ENCODE measurements at regions not wholly inside any gene's neighbourhood (a gene's known extent, or its start where the extent isn't known, plus 50 kb on each side); places are given as distances from the start of the nearest gene placed in this dataset.

DNA sequence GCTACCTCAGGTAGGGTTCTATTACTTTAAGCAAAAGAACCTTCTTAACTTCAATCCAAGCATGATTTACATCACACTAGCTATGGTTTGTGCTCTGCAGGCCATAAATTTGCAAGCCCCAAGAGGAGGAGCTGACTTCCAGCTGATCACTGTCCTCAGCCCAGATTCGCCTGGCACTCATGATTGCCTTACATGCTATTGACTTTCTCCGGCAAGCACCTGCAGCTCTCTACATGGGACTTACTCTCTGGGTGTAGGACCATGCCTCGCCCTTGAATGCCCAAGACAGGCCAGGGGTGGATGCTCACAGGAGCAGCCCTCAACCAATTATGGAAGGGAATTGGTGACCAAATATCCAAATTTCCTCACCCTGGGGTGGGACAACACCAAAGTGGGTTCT, 99.8 kb downstream of the ESM1 start:
- Histone ChIP-seq H3K4me2 (no peak overlapping the region), H3K4me3 (ENCODE audit: low read depth in 2 of 2, low read length in 1 of 2) (no peak overlapping the region), H3K9ac (no peak overlapping the region), H3K79me2 (ENCODE audit: insufficient read depth) (no peaks in the 10 kb centered on the region), H3K27ac (ENCODE audit: low read depth in 2 of 2, low read length in 1 of 2) (no peak overlapping the region), H4K20me1 (ENCODE audit: insufficient read depth) (no peaks in the 10 kb centered on the region), H3K9me2 (no peaks in the 10 kb centered on the region), H3K36me3 (replicated peaks in 1 of 2; ENCODE audit: control insufficient read depth in 1 of 2, insufficient read depth in 2 of 2, low read length in 1 of 2) (no peaks in the 10 kb centered on the region), H2AFZ (ENCODE audit: low read depth) (no peak overlapping the region), H3K4me1 (ENCODE audit: control insufficient read depth in 1 of 2, insufficient read depth in 2 of 2, low read depth in 1 of 2, low read length in 1 of 2) (peaks cover 0 to 7% of the 10 kb centered on the region in 2 experiments; a peak in 2 of 4 replicates), H3K9me3 (no peaks in the 10 kb centered on the region), H3K27me3 (ENCODE audit: insufficient read depth) (peaks cover 38% of the 10 kb centered on the region; the same call in 1 of the 2 replicates), H3F3A (replicated peaks; ENCODE audit: insufficient read depth) (no peaks in the 10 kb centered on the region)
- ChIA-PET CTCF (interaction anchor here (1.2 to 2.3 kb wide), 4 partner anchors 9 to 396 kb away, joined by 3 to 9 read pairs (median 6); no protein-coding TSS in a partner anchor), POLR2A (no interaction called here)
- DNase-seq: no peak
- WGBS (ENCODE audit: low lambda C conversion rate): 46% methylated on average over 3 of the region's 3 CpGs
- TF ChIP-seq ELF1 (IDR thresholded peaks at IDR 0.05) (no peak), FOSL2 (IDR thresholded peaks at IDR 0.05; ENCODE audit: borderline replicate concordance, low read depth) (no peak), SMC3 (IDR thresholded peaks at IDR 0.05; ENCODE audit: low read depth, low read length) (no peak)

DNA sequence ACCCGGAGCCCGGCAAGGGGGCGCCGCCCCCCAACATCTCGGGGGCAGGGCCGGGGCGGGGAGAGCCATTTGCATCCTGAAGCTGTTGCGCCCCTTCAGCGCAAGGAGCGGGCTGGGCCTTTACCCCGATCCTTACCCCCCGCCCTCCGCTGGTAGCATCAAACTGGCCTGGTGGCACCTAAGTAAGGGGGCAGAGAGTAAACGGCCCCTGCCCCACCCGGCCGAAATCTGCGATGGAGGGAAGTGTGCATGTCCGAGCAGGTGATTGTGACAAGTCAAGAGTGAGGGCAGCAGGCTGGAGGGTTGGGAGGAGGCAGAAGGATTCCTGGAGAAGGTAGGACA, 101.2 kb downstream of the ESM1 start:
- TF ChIP-seq MEF2A (IDR thresholded peaks at IDR 0.05; ENCODE audit: borderline replicate concordance, low read depth) (no peak), GATA2 (CRISPR knock-in tag; IDR thresholded peaks at IDR 0.05) (no peak)
- TF ChIP-seq, protein P1, sequence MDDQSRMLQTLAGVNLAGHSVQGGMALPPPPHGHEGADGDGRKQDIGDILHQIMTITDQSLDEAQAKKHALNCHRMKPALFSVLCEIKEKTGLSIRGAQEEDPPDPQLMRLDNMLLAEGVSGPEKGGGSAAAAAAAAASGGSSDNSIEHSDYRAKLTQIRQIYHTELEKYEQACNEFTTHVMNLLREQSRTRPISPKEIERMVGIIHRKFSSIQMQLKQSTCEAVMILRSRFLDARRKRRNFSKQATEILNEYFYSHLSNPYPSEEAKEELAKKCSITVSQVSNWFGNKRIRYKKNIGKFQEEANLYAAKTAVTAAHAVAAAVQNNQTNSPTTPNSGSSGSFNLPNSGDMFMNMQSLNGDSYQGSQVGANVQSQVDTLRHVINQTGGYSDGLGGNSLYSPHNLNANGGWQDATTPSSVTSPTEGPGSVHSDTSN (IDR thresholded peaks at IDR 0.05): no peak
- Histone ChIP-seq H3K27me3 (ENCODE audit: insufficient read depth) (peaks cover 45% of the 10 kb centered on the region; the same call in 1 of the 2 replicates), H3K4me2 (no peak overlapping the region), H3K27ac (ENCODE audit: low read depth in 2 of 2, low read length in 1 of 2) (no peak overlapping the region), H3K79me2 (ENCODE audit: insufficient read depth) (no peaks in the 10 kb centered on the region), H2AFZ (ENCODE audit: low read depth) (no peak overlapping the region), H3K9ac (no peak overlapping the region), H4K20me1 (ENCODE audit: insufficient read depth) (no peaks in the 10 kb centered on the region), H3K36me3 (replicated peaks in 1 of 2; ENCODE audit: control insufficient read depth in 1 of 2, insufficient read depth in 2 of 2, low read length in 1 of 2) (no peaks in the 10 kb centered on the region), H3K9me3 (no peaks in the 10 kb centered on the region), H3K4me1 (ENCODE audit: control insufficient read depth in 1 of 2, insufficient read depth in 2 of 2, low read depth in 1 of 2, low read length in 1 of 2) (no peaks in the 10 kb centered on the region; a peak in 1 of 4 replicates), H3K9me2 (no peaks in the 10 kb centered on the region), H3F3A (replicated peaks; ENCODE audit: insufficient read depth) (no peaks in the 10 kb centered on the region), H3K4me3 (ENCODE audit: low read depth in 2 of 2, low read length in 1 of 2) (peak overlapping the region in 1 of 2 experiments; percentile 44; a peak in 3 of 4 replicates)
- CTCF ChIA-PET: interaction anchor here (2.1 kb wide), 1 partner anchor 11 kb away, joined by 4 read pairs; no protein-coding TSS in a partner anchor
- WGBS (ENCODE audit: low lambda C conversion rate): 39% methylated on average over 6 of the region's 18 CpGs
- no peak for DNase-seq
- POLR2A ChIA-PET: no interaction called here

DNA sequence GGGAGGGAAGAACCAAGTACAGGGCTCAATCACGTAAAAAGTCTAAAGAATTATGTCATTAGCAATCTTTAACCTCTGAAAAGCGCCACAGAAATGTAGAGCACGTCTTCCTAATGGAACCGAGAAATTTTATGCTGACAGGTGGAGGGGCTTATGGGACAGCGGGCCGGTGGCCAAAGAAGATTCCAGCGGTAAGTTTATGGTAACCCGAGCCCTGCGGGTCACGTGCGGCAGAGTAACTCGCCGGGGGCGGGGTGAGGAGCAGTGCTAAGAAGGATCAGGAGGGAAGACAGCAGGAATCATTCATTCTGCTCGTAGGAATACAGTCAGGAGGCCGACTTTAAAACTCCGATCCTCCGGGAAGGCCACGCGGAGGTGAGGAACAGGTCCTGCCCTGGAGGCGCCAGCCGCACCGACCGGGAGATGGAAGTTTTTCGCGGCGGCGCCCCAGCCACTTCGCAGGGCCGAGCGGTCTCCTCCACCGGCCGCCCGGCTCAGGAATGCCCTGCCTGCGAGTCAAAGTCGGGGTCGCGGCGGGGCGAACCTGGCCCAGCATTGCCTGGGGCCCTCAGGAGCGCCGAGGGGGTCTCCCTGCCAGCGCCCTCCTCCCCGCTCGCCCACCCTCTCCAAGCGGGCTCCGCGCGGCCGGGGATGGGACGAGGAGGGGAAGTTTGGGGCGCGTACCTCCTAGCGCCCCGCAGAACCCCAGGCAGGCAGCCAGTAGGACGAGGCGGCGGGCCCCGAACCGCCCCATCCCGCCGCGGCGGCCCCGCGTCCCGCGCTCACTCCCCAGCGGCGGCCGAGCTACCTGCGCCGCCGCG, 101.8 kb downstream of the ESM1 start:
- Histone ChIP-seq H3K4me1 (ENCODE audit: control insufficient read depth in 1 of 2, insufficient read depth in 2 of 2, low read depth in 1 of 2, low read length in 1 of 2) (no peaks in the 10 kb centered on the region; a peak in 1 of 4 replicates), H3K27ac (ENCODE audit: low read depth in 2 of 2, low read length in 1 of 2) (no peak overlapping the region), H3K36me3 (replicated peaks in 1 of 2; ENCODE audit: control insufficient read depth in 1 of 2, insufficient read depth in 2 of 2, low read length in 1 of 2) (no peaks in the 10 kb centered on the region), H3K27me3 (ENCODE audit: insufficient read depth) (peaks cover 45% of the 10 kb centered on the region; the same call in 1 of the 2 replicates), H2AFZ (ENCODE audit: low read depth) (peak overlapping the region; percentile 59; the same call in 1 of the 2 replicates), H3F3A (replicated peaks; ENCODE audit: insufficient read depth) (no peaks in the 10 kb centered on the region), H3K9me3 (no peaks in the 10 kb centered on the region), H3K9ac (no peak overlapping the region), H3K79me2 (ENCODE audit: insufficient read depth) (no peaks in the 10 kb centered on the region), H4K20me1 (ENCODE audit: insufficient read depth) (no peaks in the 10 kb centered on the region), H3K9me2 (no peaks in the 10 kb centered on the region), H3K4me3 (ENCODE audit: low read depth in 2 of 2, low read length in 1 of 2) (peak overlapping the region; percentile 34 to 44), H3K4me2 (peak overlapping the region; percentile 77)
- POLR2A ChIA-PET: no interaction called here
- 17% methylated on average over 15 of the region's 75 CpGs for WGBS (ENCODE audit: low lambda C conversion rate)
- CTCF ChIA-PET: interaction anchor here (1.0 to 2.1 kb wide), 2 partner anchors 12 to 16 kb away, joined by 4 to 6 read pairs; no protein-coding TSS in a partner anchor
- peak; percentile 39 for DNase-seq
- TF ChIP-seq, protein P2, sequence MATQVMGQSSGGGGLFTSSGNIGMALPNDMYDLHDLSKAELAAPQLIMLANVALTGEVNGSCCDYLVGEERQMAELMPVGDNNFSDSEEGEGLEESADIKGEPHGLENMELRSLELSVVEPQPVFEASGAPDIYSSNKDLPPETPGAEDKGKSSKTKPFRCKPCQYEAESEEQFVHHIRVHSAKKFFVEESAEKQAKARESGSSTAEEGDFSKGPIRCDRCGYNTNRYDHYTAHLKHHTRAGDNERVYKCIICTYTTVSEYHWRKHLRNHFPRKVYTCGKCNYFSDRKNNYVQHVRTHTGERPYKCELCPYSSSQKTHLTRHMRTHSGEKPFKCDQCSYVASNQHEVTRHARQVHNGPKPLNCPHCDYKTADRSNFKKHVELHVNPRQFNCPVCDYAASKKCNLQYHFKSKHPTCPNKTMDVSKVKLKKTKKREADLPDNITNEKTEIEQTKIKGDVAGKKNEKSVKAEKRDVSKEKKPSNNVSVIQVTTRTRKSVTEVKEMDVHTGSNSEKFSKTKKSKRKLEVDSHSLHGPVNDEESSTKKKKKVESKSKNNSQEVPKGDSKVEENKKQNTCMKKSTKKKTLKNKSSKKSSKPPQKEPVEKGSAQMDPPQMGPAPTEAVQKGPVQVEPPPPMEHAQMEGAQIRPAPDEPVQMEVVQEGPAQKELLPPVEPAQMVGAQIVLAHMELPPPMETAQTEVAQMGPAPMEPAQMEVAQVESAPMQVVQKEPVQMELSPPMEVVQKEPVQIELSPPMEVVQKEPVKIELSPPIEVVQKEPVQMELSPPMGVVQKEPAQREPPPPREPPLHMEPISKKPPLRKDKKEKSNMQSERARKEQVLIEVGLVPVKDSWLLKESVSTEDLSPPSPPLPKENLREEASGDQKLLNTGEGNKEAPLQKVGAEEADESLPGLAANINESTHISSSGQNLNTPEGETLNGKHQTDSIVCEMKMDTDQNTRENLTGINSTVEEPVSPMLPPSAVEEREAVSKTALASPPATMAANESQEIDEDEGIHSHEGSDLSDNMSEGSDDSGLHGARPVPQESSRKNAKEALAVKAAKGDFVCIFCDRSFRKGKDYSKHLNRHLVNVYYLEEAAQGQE (IDR thresholded peaks at IDR 0.05; ENCODE audit: low read depth, low read length): no peak
- TF ChIP-seq, protein P3, sequence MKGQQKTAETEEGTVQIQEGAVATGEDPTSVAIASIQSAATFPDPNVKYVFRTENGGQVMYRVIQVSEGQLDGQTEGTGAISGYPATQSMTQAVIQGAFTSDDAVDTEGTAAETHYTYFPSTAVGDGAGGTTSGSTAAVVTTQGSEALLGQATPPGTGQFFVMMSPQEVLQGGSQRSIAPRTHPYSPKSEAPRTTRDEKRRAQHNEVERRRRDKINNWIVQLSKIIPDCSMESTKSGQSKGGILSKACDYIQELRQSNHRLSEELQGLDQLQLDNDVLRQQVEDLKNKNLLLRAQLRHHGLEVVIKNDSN (IDR thresholded peaks at IDR 0.05; ENCODE audit: borderline replicate concordance, low read depth): peak; percentile 88
- TF ChIP-seq, protein P4, sequence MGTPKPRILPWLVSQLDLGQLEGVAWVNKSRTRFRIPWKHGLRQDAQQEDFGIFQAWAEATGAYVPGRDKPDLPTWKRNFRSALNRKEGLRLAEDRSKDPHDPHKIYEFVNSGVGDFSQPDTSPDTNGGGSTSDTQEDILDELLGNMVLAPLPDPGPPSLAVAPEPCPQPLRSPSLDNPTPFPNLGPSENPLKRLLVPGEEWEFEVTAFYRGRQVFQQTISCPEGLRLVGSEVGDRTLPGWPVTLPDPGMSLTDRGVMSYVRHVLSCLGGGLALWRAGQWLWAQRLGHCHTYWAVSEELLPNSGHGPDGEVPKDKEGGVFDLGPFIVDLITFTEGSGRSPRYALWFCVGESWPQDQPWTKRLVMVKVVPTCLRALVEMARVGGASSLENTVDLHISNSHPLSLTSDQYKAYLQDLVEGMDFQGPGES (IDR thresholded peaks at IDR 0.05; ENCODE audit: low read depth, low read length): no peak
- TF ChIP-seq NFIC (IDR thresholded peaks at IDR 0.05; ENCODE audit: borderline replicate concordance) (no peak), JUND (IDR thresholded peaks at IDR 0.05) (no peak), EZH2phosphoT487 (IDR thresholded peaks at IDR 0.05; ENCODE audit: borderline replicate concordance, low read depth) (peak; percentile 57; the same call in 1 of the 2 replicates), RAD21 (IDR thresholded peaks at IDR 0.05; ENCODE audit: low read length) (no peak)

Measured in SK-N-SH (cell line).